K562 (cell line): ENCODE measurements at regions not wholly inside any gene's neighbourhood (a gene's known extent, or its start where the extent isn't known, plus 50 kb on each side); places are given as distances from the start of the nearest gene placed in this dataset.

Source experiments
- BMI1 ChIP-seq: fragments of 150-350 bp; IDR thresholded peaks from 2 replicates; pipeline ENCODE4 v1.6.1; 2014; ENCODE audit warnings: low read length
- GATAD2B ChIP-seq: fragments of 450-650 bp; IDR thresholded peaks from 2 replicates; pipeline ENCODE4 v1.6.1; 2017; ENCODE audit warnings: mild to moderate bottlenecking, borderline replicate concordance

GRCh38 chr1:29389533-29390041, 153.3 kb downstream of the PTPRU start:
- TF ChIP-seq GATAD2B (no peak), BMI1 (no peak)
